GM04503 (cell line): ENCODE measurements at regions not wholly inside any gene's neighbourhood (a gene's known extent, or its start where the extent isn't known, plus 50 kb on each side); places are given as distances from the start of the nearest gene placed in this dataset.
"Not testable (repeated sequence)": the region's sequence is repeated elsewhere in the genome, so short reads cannot be mapped to it uniquely, and the experiment has no call there.

Source experiments
- DNase-seq: peaks from one replicate; pipeline ENCODE4 v3.0.0-alpha.2; 2012; ENCODE audit warnings: low read depth

DNA sequence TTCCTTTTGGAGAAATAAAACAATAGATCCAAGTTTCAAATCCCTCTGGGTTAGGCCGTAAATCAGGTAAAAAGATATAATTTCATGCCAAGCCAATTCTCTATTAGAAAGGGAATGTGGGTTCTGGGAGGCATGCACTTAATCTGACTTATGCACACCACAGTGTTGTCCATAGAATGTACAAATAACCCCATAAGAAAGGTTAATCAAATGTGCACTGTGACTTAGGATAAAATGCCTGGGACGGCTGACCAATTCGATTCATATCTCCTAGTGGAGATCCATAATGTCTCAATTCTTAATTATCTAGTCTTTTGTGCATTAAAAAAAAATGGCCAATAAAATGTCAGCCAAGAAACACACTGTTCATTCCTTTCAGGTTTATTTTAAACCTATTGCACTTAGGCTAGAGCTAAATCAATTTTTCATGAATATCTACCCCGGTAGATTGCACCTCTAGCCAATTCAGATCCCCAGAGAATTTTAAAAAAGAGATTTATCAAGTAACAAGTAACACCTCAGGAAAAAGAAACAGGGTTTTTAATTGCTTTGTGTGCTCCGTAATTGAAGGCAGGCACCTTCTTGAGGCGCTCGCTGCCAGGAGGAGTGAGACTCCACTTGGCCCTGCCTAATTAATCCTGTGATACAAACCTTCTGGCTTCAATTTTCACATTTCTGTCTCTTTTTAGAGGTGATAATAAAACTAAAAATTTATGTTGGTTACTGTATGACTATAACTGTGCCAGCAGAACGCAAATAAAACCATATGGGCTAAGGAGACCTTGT is 265.1 kb downstream of the ETV1 start:
- DNase-seq, result no peak

DNA sequence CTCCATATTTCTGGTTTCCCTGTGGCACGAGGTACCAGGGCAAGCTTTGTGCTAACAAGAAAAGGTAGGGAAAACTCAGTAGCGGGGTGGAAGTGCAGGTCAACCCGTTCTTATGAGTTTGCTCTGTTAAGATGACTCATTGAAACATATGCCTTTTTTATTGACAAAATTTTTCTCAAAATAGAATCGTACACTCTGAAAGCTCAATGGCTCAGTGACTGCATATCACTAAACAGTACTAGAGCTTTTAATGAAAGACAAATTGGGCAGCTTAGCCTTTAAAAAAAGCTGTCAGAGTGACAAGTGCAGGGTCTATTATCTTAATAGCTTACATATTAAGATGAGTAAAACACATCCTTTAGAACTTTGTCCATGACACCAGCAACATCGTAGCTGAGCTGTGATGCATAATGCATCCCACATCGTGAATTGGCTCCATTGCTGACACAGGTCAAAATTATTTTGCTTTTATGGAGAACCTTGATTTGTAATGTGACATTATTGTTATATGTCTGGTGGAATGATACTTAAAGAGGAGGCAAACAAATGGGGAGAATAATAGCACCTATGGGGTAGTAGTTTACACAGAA is 264.4 kb downstream of the ETV1 start:
- no peak for DNase-seq

DNA sequence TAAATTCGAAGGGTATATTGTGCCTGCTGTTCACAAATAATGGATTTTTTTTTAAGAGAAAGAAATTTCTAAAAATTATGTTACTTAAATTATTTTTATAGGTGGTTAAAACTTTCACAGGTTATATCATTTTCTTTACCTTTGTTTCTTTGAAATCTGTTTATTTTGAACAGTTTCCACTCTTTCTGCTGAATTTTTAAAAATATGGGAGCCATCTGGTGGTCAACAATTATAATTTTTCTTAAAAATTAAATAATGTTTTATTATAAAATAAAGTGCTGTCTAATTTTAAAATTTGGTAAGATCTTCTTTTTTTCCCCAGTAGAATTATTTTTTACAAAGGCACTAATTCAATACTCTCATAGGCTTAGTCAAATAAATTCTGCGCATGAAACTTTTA is 263.9 kb downstream of the ETV1 start:
- no peak for DNase-seq

- DNase-seq, result no peak
These were observed 262.2 kb downstream of the ETV1 start for GRCh38 chr7:13727279-13727678.

GRCh38 chr7:13727751-13728150 is 261.7 kb downstream of the ETV1 start:
- no peak for DNase-seq

GRCh38 chr7:13728430-13728829 is 261.0 kb downstream of the ETV1 start:
- DNase-seq, result not testable (repeated sequence)

- DNase-seq, result no peak
These were observed 257.8 kb downstream of the ETV1 start for GRCh38 chr7:13731643-13732042.

GRCh38 chr7:13737563-13737962 is 251.9 kb downstream of the ETV1 start:
- DNase-seq, result no peak

GRCh38 chr7:13742126-13742525 is 247.3 kb downstream of the ETV1 start:
- peak; percentile 83 for DNase-seq

DNA sequence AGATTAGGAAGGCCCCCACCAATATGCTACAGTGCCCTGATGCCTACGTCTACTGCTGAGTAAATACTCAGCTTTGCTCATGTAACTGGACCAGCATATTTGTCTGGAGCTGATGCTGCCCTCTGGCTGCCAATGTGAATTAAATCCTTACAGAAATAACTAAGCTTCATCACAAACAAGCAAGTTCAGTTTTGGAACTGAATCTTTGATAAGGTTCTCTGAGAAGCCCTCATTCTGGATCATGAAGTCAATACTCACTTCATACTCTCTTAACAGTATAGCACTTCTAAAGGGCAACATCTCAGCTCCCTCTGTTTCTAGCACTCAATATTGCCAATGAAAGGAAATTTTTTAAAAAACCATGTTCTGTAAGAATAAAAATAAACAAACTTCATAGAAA is 246.7 kb downstream of the ETV1 start:
- DNase-seq, result no peak

GRCh38 chr7:13743226-13743625 is 246.2 kb downstream of the ETV1 start:
- DNase-seq, result no peak

DNA sequence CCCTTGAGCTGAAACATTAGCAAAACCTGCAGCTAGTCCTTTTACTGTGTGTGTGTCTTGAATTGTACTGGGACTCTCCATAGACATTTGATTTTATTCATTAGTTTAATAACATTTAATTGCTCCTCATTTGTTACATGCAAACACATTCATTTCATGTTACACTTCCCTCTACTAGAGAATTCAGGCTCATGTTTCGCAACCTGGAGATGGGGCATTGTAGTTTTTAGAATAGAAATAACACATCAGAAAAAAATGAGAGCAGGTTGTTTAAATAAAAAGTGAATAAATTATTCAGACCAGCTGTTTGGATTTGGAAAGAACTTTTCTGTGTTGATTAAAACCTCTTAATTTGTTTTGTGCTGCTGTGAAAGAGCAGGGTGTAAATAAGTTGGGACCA is 243.9 kb downstream of the ETV1 start:
- DNase-seq, result no peak

DNA sequence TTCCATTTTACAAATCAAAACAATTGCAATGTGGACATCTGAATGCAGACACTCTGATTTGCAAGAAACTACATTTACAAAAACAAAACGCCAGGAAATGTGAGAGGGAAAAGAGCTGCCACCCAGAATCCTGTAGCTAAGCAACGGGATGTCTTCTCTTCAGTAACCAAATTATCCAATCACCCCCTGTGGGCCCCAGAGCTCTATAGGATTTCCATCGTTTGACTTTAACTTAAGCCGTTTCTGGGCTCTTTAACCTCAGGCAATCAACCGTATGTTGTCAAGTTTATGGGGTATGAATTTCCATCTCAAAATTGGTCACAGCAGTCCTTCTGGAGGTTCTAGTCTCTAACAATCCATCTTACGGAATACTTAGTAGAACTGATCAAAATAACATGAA is 240.5 kb downstream of the ETV1 start:
- no peak for DNase-seq

DNA sequence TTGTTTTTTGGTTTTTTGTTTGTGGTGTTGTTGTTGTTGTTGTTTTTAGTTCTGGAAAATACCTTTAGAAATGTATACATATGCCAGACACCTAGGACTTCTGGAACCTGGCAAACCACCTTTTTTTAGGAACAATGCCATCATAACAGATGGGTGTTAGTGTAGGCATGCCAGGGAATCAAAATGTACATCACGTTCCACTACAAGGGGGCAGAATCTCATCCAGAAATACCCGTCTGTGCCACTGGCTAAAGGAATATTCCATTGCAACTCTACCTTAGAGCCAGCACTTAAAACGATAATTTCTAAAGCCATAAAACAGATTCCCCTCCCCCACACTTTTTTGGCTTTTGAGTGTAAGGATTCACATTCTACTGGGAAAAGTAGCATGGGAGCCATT is 239.8 kb downstream of the ETV1 start:
- no peak for DNase-seq

- no peak for DNase-seq
These were observed 237.7 kb downstream of the ETV1 start for GRCh38 chr7:13751766-13752165.

DNA sequence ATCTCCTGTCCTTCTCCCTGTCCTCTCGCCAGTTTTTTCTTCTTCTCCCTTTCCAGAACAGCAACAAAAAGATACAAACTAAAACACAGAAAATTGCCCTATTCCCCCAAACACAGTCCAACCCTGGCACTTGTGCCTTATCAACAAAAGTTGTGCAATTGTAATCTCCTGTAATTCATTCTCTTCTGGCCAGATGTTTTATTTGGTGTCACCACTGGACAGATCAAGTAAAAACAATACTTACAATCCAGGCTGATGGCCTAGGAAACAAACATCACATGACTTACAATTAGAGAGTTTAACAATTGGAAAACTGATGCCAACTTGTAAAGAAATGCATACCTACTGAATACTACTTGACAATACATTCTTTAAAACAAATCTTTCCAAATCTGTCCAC is 231.6 kb downstream of the ETV1 start:
- DNase-seq, result no peak

DNA sequence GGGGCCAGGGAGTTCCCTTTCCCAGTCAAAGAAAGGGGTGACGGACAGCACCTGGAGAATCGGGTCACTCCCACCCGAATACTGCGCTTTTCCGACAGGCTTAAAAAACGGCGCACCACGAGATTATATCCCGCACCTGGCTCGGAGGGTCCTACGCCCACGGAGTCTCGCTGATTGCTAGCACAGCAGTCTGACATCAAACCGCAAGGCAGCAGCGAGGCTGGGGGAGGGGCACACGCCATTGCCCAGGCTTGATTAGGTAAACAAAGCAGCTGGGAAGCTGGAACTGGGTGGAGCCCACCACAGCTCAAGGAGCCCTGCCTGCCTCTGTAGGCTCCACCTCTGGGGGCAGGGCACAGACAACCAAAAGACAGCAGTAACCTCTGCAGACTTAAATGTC is 223.6 kb downstream of the ETV1 start:
- not testable (repeated sequence) for DNase-seq

- DNase-seq, result no peak
These were observed 219.2 kb downstream of the ETV1 start for GRCh38 chr7:13770305-13770704.

GRCh38 chr7:13774976-13775375 is 214.5 kb downstream of the ETV1 start:
- no peak for DNase-seq

DNA sequence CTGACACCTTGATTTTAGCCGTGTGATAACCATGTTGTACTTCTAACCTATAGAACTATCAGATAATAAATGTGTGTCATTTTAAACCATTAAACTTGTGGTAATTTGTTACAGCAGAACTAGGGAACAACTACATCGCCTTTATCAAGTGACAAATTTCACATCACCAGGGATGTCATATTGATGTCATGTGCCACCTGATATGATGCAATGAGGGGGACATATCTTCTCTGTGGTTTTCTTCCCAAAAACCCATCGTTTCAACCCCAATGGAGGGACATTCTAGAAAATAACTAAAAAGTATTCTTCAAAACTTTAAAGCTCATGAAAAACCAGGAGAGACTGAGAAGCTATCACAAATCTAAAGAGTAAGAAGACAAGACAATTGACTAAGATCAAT is 212.2 kb downstream of the ETV1 start:
- no peak for DNase-seq

DNA sequence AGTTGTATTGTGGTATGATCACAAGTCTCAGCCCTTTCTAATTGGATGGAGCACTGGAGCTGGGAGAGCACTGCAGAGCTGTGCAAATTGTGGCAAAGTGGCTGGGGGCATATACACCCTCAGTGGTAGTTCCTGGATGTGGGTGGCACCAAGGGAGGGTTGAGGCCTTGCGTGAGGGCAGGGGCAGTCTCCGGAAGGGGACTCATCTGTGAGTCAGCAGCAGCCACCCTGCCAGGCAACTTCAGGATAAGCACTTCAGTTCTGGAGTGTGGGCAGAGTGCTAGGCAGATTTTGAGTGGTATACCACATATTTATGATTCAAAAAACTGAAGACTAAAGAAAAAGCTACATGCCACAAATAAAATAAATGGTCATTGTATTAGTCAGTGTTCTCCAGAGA is 210.5 kb downstream of the ETV1 start:
- DNase-seq, result no peak

DNA sequence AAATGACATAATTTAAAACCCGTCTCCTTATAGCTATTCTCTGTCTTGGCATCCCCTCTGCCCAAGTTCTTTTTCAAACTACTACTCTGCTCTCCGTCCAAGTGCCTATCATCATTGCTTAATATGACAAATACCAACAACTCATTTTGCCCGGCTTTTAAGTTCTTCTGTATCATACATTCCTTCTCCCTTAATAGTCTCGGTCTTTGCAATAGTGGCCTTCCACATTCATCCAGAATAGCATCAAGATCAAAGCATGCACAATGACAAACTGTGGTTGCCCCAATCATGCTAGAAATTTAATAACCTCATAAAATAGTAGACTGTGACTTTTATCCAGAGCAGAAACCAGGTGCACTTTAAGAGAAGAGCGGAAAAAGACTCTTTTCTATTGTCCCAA is 198.9 kb downstream of the ETV1 start:
- no peak for DNase-seq

DNA sequence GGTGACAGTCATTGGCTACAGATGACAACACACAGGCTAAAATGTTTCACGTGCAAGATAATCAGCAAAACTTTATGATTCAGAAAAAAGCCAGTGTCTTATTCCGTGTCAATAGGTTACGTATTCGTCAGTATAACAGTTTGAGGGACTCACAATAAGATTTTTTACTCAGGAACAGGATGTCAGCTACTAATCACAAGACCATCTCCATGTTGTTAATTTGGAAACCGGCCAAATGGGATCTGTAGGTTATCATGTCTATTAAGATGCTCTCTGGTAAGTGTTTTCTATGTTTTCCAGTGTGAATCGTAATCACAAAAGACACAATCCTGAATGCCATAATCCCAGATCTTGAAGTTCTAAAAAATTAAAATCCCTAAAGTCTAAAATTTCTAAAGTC is 197.3 kb downstream of the ETV1 start:
- DNase-seq, result no peak

DNA sequence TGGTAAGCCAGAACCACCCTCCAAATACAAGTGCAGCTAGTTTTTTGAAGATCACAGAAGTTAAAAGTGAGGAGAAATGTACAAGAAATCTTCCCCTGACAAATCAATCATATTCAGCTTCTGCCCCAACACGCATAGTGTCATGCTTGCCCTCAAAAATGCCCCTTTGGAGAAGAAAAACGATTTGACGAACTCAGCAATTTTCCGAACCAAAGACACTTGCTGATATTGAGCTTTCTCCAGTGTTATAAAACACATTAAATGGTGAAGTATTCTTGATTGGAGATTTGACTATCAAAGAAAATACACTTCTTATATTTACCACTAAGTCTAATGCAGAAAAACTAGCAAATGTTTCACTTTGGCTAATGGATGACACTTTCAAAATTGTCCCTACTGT is 195.5 kb downstream of the ETV1 start:
- DNase-seq, result no peak
